ENCODE measurements at regions not wholly inside any gene's neighbourhood (a gene's known extent, or its start where the extent isn't known, plus 50 kb on each side); places are given as distances from the start of the nearest gene placed in this dataset.

DNA sequence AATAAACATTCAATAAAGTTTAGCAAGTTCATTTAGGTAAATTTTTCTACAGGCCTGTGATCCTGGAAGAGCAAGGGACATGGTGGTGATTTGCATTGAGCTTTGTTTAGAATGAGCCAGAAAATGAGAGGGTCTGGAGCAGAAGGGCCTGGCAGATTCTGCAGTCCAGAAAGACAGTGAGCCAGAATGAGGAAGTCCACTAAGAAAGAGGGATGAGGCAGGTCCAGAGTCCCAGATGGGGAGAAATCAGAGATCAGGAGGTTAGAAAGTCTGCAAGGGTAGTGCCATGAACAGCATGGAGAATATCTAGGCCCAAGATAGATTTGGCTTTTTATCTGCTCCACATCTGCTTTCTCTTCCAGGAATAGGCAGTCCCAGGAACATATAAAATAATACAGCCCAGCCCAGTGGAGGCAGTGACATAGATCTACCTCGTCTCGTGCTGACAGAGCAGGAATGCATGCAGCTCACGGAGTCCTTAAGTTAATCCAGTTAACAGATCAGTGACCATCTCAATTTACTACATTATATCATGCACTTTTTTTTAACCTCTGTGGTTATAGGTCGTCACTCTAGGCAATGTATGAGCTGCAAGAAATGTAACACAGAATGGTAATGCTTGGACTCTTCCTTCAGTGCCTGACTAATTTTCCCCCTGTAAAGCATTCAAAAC is 429.0 kb downstream of the SUCLG1 start:
- Histone ChIP-seq H3K4me3 (ENCODE audit: low read depth in 1 of 2, low read length in 2 of 2) (no peak overlapping the region), H3K4me2 (ENCODE audit: insufficient read depth, low read length) (no peak overlapping the region), H3K4me1 (ENCODE audit: insufficient read depth, low read length) (peaks cover 3% of the 10 kb centered on the region; the same call in 1 of the 2 replicates), H4K20me1 (ENCODE audit: insufficient read depth, low read length) (no peaks in the 10 kb centered on the region), H2AFZ (ENCODE audit: low read depth, low read length) (no peak overlapping the region), H3K36me3 (ENCODE audit: insufficient read depth, low read length) (no peaks in the 10 kb centered on the region), H3K9me3 (ENCODE audit: insufficient read depth, low read length, severe bottlenecking) (no peaks in the 10 kb centered on the region), H3K27me3 (ENCODE audit: insufficient read depth, low read length, poor library complexity) (no peaks in the 10 kb centered on the region), H3K27ac (ENCODE audit: low read length) (no peak overlapping the region), H3K9ac (ENCODE audit: low read depth, low read length) (no peak overlapping the region), H3K79me2 (ENCODE audit: insufficient read depth, low read length) (no peaks in the 10 kb centered on the region)
- ATAC-seq (ENCODE audit: insufficient read depth, low read depth) = no peak
- DNase-seq = no peak
- TF ChIP-seq, protein P1, sequence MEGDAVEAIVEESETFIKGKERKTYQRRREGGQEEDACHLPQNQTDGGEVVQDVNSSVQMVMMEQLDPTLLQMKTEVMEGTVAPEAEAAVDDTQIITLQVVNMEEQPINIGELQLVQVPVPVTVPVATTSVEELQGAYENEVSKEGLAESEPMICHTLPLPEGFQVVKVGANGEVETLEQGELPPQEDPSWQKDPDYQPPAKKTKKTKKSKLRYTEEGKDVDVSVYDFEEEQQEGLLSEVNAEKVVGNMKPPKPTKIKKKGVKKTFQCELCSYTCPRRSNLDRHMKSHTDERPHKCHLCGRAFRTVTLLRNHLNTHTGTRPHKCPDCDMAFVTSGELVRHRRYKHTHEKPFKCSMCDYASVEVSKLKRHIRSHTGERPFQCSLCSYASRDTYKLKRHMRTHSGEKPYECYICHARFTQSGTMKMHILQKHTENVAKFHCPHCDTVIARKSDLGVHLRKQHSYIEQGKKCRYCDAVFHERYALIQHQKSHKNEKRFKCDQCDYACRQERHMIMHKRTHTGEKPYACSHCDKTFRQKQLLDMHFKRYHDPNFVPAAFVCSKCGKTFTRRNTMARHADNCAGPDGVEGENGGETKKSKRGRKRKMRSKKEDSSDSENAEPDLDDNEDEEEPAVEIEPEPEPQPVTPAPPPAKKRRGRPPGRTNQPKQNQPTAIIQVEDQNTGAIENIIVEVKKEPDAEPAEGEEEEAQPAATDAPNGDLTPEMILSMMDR (IDR thresholded peaks at IDR 0.05; ENCODE audit: borderline replicate concordance, extremely low read depth, low read length, poor library complexity, severe bottlenecking) = no peak
- TF ChIP-seq EZH2 (IDR thresholded peaks at IDR 0.05; ENCODE audit: borderline replicate concordance, low read depth, low read length, severe bottlenecking) = no peak

GRCh38 chr2:84026818-84027217 is 432.3 kb downstream of the SUCLG1 start:
- ATAC-seq (ENCODE audit: insufficient read depth, low read depth) = no peak
- H3K27ac ChIP-seq (ENCODE audit: low read length) = no peak overlapping the region
- no peaks in the 10 kb centered on the region for H3K79me2 ChIP-seq (ENCODE audit: insufficient read depth, low read length)
- no peaks in the 10 kb centered on the region for H3K36me3 ChIP-seq (ENCODE audit: insufficient read depth, low read length)
- H3K4me2 ChIP-seq (ENCODE audit: insufficient read depth, low read length) = no peak overlapping the region
- H3K4me1 ChIP-seq (ENCODE audit: insufficient read depth, low read length) = no peaks in the 10 kb centered on the region
- H4K20me1 ChIP-seq (ENCODE audit: insufficient read depth, low read length) = no peaks in the 10 kb centered on the region
- H3K9me3 ChIP-seq (ENCODE audit: insufficient read depth, low read length, severe bottlenecking) = no peaks in the 10 kb centered on the region
- no peak for TF ChIP-seq EZH2 (IDR thresholded peaks at IDR 0.05; ENCODE audit: borderline replicate concordance, low read depth, low read length, severe bottlenecking)
- TF ChIP-seq, protein P1 (IDR thresholded peaks at IDR 0.05; ENCODE audit: borderline replicate concordance, extremely low read depth, low read length, poor library complexity, severe bottlenecking) = no peak
- DNase-seq = no peak
- no peak overlapping the region for H3K4me3 ChIP-seq (ENCODE audit: low read depth in 1 of 2, low read length in 2 of 2)
- H3K9ac ChIP-seq (ENCODE audit: low read depth, low read length) = no peak overlapping the region
- H2AFZ ChIP-seq (ENCODE audit: low read depth, low read length) = no peak overlapping the region
- no peaks in the 10 kb centered on the region for H3K27me3 ChIP-seq (ENCODE audit: insufficient read depth, low read length, poor library complexity)

- peak; percentile 33 for DNase-seq
- ATAC-seq (ENCODE audit: insufficient read depth, low read depth) = peak; percentile 52; the same call in 1 of the 3 replicates
- Histone ChIP-seq H2AFZ (ENCODE audit: low read depth, low read length) (no peak overlapping the region), H3K9me3 (ENCODE audit: insufficient read depth, low read length, severe bottlenecking) (no peaks in the 10 kb centered on the region), H3K27ac (ENCODE audit: low read length) (no peak overlapping the region), H3K9ac (ENCODE audit: low read depth, low read length) (no peak overlapping the region), H3K4me3 (ENCODE audit: low read depth in 1 of 2, low read length in 2 of 2) (no peak overlapping the region), H3K36me3 (ENCODE audit: insufficient read depth, low read length) (no peaks in the 10 kb centered on the region), H3K4me1 (ENCODE audit: insufficient read depth, low read length) (no peaks in the 10 kb centered on the region), H3K79me2 (ENCODE audit: insufficient read depth, low read length) (no peaks in the 10 kb centered on the region), H4K20me1 (ENCODE audit: insufficient read depth, low read length) (no peaks in the 10 kb centered on the region), H3K4me2 (ENCODE audit: insufficient read depth, low read length) (no peak overlapping the region), H3K27me3 (ENCODE audit: insufficient read depth, low read length, poor library complexity) (no peaks in the 10 kb centered on the region)
- TF ChIP-seq, protein P1 (IDR thresholded peaks at IDR 0.05; ENCODE audit: borderline replicate concordance, extremely low read depth, low read length, poor library complexity, severe bottlenecking) = peak; percentile 76
- TF ChIP-seq EZH2 (IDR thresholded peaks at IDR 0.05; ENCODE audit: borderline replicate concordance, low read depth, low read length, severe bottlenecking) = no peak
Observed at GRCh38 chr2:84022810-84023431, 436.2 kb downstream of the SUCLG1 start.
